Spinal cord (tissue), 9 donors: ENCODE measurements at regions not wholly inside any gene's neighbourhood (a gene's known extent, or its start where the extent isn't known, plus 50 kb on each side); places are given as distances from the start of the nearest gene placed in this dataset.
"Not testable (repeated sequence)": the region's sequence is repeated elsewhere in the genome, so short reads cannot be mapped to it uniquely, and the experiment has no call there.

Source experiments
- DNase-seq, 6 donors: peaks; one replicate each; pipeline versions ENCODE4 v3.0.0 to v3.0.0-alpha.2; 2013 to 2015; ENCODE audit warnings: low spot score in 6 of 6, low read depth in 4 of 6
- H3K27ac ChIP-seq: one replicate; pipeline ENCODE4 v1.5.1; 2013; ENCODE audit warnings: low read depth, low read length, control low read depth
- H3K27me3 ChIP-seq: one replicate; pipeline ENCODE4 v1.6.1; 2013; ENCODE audit warnings: low read length; ENCODE audit not compliant: control insufficient read depth, insufficient read depth
- H3K36me3 ChIP-seq: one replicate; pipeline ENCODE4 v1.6.1; 2013; ENCODE audit warnings: low read length; ENCODE audit not compliant: control insufficient read depth, insufficient read depth
- H3K4me1 ChIP-seq: one replicate; pipeline ENCODE4 v1.6.1; 2013; ENCODE audit warnings: low read length; ENCODE audit not compliant: control insufficient read depth, insufficient read depth
- H3K4me3 ChIP-seq: one replicate; pipeline ENCODE4 v1.5.1; 2013; ENCODE audit warnings: low read depth, low read length, control low read depth
- H3K9me3 ChIP-seq: one replicate; pipeline ENCODE4 v1.6.1; 2013; ENCODE audit warnings: low read length; ENCODE audit not compliant: control insufficient read depth, insufficient read depth
- WGBS: methylation state at CpG from one replicate; pipeline ENCODE4 v1.1.5; 2013; ENCODE audit warnings: missing lambda C conversion rate; ENCODE audit not compliant: insufficient coverage; 5-methylcytosine and 5-hydroxymethylcytosine counted together
- donor health status: healthy.

- H3K4me3 ChIP-seq = no peak overlapping the region
- H3K36me3 ChIP-seq = no peaks in the 10 kb centered on the region
- no peak for DNase-seq
- H3K4me1 ChIP-seq = no peaks in the 10 kb centered on the region
- peaks cover 6% of the 10 kb centered on the region for H3K9me3 ChIP-seq
- no peak overlapping the region for H3K27ac ChIP-seq
- H3K27me3 ChIP-seq = no peaks in the 10 kb centered on the region
- WGBS = no CpG with 5 or more reads among the region's 1 CpG
Measured at GRCh38 chr1:82788660-82789059, 987.9 kb downstream of the ADGRL2 start.

- H3K27ac ChIP-seq = no peak overlapping the region
- peak in 1 of 6 donors; percentile 39 for DNase-seq
- H3K9me3 ChIP-seq = peaks cover 6% of the 10 kb centered on the region
- H3K4me3 ChIP-seq = no peak overlapping the region
- no peaks in the 10 kb centered on the region for H3K4me1 ChIP-seq
- no CpG with 5 or more reads among the region's 2 CpGs for WGBS
- no peaks in the 10 kb centered on the region for H3K36me3 ChIP-seq
- no peaks in the 10 kb centered on the region for H3K27me3 ChIP-seq
Measured at GRCh38 chr1:82788038-82788437, 987.3 kb downstream of the ADGRL2 start.

GRCh38 chr1:82786883-82787282 is 986.1 kb downstream of the ADGRL2 start:
- Histone ChIP-seq H3K4me1 (no peaks in the 10 kb centered on the region), H3K27ac (no peak overlapping the region), H3K36me3 (no peaks in the 10 kb centered on the region), H3K9me3 (peaks cover 6% of the 10 kb centered on the region), H3K27me3 (no peaks in the 10 kb centered on the region), H3K4me3 (no peak overlapping the region)
- peak in 5 of 6 donors; percentile 18 to 93 (median 26) for DNase-seq
- 0% methylated on average over 1 of the region's 1 CpG for WGBS

- peak in 1 of 6 donors; percentile 25 for DNase-seq
- Histone ChIP-seq H3K27me3 (no peaks in the 10 kb centered on the region), H3K9me3 (no peaks in the 10 kb centered on the region), H3K4me3 (no peak overlapping the region), H3K36me3 (no peaks in the 10 kb centered on the region), H3K27ac (no peak overlapping the region), H3K4me1 (no peaks in the 10 kb centered on the region)
- WGBS = 100% methylated on average over 1 of the region's 1 CpG
Measured at GRCh38 chr1:82785268-82785790, 984.6 kb downstream of the ADGRL2 start.

- Histone ChIP-seq H3K9me3 (no peaks in the 10 kb centered on the region), H3K27me3 (no peaks in the 10 kb centered on the region), H3K4me3 (no peak overlapping the region), H3K27ac (no peak overlapping the region), H3K4me1 (no peaks in the 10 kb centered on the region), H3K36me3 (no peaks in the 10 kb centered on the region)
- no CpG with 5 or more reads among the region's 5 CpGs for WGBS
- no peak for DNase-seq
Measured at GRCh38 chr1:82783044-82783443, 982.3 kb downstream of the ADGRL2 start.

- DNase-seq = no peak
- 88% methylated on average over 2 of the region's 2 CpGs for WGBS
- no peak overlapping the region for H3K27ac ChIP-seq
- H3K27me3 ChIP-seq = no peaks in the 10 kb centered on the region
- H3K4me3 ChIP-seq = no peak overlapping the region
- no peaks in the 10 kb centered on the region for H3K4me1 ChIP-seq
- H3K36me3 ChIP-seq = no peaks in the 10 kb centered on the region
- no peaks in the 10 kb centered on the region for H3K9me3 ChIP-seq
Measured at GRCh38 chr1:82782599-82782998, 981.9 kb downstream of the ADGRL2 start.

- no peaks in the 10 kb centered on the region for H3K27me3 ChIP-seq
- H3K4me1 ChIP-seq = no peaks in the 10 kb centered on the region
- no peaks in the 10 kb centered on the region for H3K36me3 ChIP-seq
- H3K27ac ChIP-seq = no peak overlapping the region
- no peak overlapping the region for H3K4me3 ChIP-seq
- DNase-seq = no peak
- no CpG with 5 or more reads among the region's 4 CpGs for WGBS
- no peaks in the 10 kb centered on the region for H3K9me3 ChIP-seq
Measured at GRCh38 chr1:82778612-82779011, 977.9 kb downstream of the ADGRL2 start.

GRCh38 chr1:82777240-82777639 is 976.5 kb downstream of the ADGRL2 start:
- DNase-seq = no peak
- H3K4me1 ChIP-seq = no peaks in the 10 kb centered on the region
- no peak overlapping the region for H3K4me3 ChIP-seq
- no peaks in the 10 kb centered on the region for H3K36me3 ChIP-seq
- WGBS = 98% methylated on average over 11 of the region's 12 CpGs
- H3K9me3 ChIP-seq = no peaks in the 10 kb centered on the region
- H3K27ac ChIP-seq = no peak overlapping the region
- H3K27me3 ChIP-seq = no peaks in the 10 kb centered on the region

GRCh38 chr1:82776730-82777129 is 976.0 kb downstream of the ADGRL2 start:
- H3K36me3 ChIP-seq, H3K27me3 ChIP-seq, DNase-seq, H3K9me3 ChIP-seq, H3K27ac ChIP-seq, H3K4me3 ChIP-seq, H3K4me1 ChIP-seq: not testable (repeated sequence)
- 97% methylated on average over 30 of the region's 30 CpGs for WGBS

GRCh38 chr1:82775406-82776000 is 974.8 kb downstream of the ADGRL2 start:
- H3K36me3 ChIP-seq = no peaks in the 10 kb centered on the region
- 84% methylated on average over 9 of the region's 12 CpGs for WGBS
- H3K27me3 ChIP-seq = no peaks in the 10 kb centered on the region
- H3K4me3 ChIP-seq = no peak overlapping the region
- H3K4me1 ChIP-seq = no peaks in the 10 kb centered on the region
- H3K27ac ChIP-seq = no peak overlapping the region
- no peaks in the 10 kb centered on the region for H3K9me3 ChIP-seq
- peak in 2 of 6 donors; percentile 30 to 36 for DNase-seq
